ENCODE measurements at regions not wholly inside any gene's neighbourhood (a gene's known extent, or its start where the extent isn't known, plus 50 kb on each side); places are given as distances from the start of the nearest gene placed in this dataset.
A peak's percentile ranks its signal among the peaks of the same experiment; 100 is the strongest.

DNA sequence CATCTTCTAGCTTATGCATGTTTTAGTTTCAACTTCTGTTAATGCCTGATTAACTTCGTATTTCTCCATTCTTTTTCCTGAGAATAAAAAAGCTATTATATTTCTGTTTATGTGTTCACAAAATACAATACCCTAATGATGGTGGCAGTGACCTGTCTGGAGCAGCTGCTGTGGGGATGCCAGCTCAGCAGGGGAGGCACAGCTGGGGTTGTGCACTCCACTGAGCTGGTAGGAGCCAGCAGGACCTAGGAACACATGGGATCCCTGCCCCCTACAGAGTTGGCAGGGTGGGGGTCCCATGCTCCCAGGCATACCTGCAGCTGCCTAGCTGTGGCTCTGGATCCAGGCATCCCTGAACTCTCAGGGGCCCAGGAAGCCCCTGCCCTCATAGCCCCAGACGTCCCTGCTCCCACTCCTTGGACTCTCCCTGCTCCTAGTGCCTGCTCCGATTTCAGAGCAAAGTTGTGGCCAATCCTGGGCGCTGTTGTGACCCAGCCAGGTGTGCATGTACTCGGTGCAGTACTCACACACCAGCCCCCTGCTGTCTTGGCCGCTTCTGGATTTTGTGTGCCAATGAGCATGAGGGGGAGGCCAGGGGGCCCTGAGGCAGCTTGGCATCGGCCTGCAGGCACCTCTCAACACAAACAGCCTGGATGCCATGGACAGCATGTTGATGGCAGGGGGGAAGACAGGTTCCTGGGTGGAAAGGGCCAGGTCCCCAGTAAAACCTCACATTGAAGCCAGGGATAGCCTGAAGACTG, 546.0 kb downstream of the ZNF804A start:
- no peak for DNase-seq (ENCODE audit: low read depth in 1 of 2, low spot score in 2 of 2)
- Histone ChIP-seq H3K36me3 (ENCODE audit: control insufficient read depth in 2 of 4, insufficient read depth in 4 of 4, low read length in 3 of 4) (no peaks in the 10 kb centered on the region), H3K14ac (ENCODE audit: insufficient read length) (no peak overlapping the region), H4K20me1 (replicated peaks in 1 of 2; ENCODE audit: control insufficient read depth in 1 of 2, insufficient read depth in 2 of 2, low read length in 2 of 2) (no peaks in the 10 kb centered on the region), H3K23me2 (ENCODE audit: low read depth, low read length) (no peaks in the 10 kb centered on the region), H3K79me1 (ENCODE audit: low read depth, low read length) (no peaks in the 10 kb centered on the region), H3K4ac (replicated peaks; ENCODE audit: insufficient read length, low read depth, low read length) (no peak overlapping the region), H4K5ac (ENCODE audit: insufficient read length, low read depth, low read length) (no peak overlapping the region), H2BK5ac (ENCODE audit: low read depth, low read length) (no peak overlapping the region), H3K56ac (replicated peaks; ENCODE audit: insufficient read length, low read depth, low read length) (no peak overlapping the region), H2AK5ac (ENCODE audit: low read depth, low read length) (no peak overlapping the region), H3K4me1 (replicated peaks in 1 of 4; ENCODE audit: control insufficient read depth in 3 of 4, insufficient read depth in 4 of 4, low read length in 3 of 4) (no peaks in the 10 kb centered on the region), H2BK20ac (ENCODE audit: low read length) (no peak overlapping the region), H3K27me3 (replicated peaks in 1 of 4; ENCODE audit: control insufficient read depth in 3 of 4, extremely low read depth in 1 of 4, insufficient read depth in 3 of 4, low read length in 3 of 4) (no peaks in the 10 kb centered on the region), H2BK12ac (ENCODE audit: low read depth, low read length) (no peak overlapping the region), H3K9me3 (ENCODE audit: insufficient read depth in 2 of 2, low read depth in 1 of 2, low read length in 1 of 2) (no peaks in the 10 kb centered on the region), H4K91ac (replicated peaks; ENCODE audit: insufficient read length, low read length) (no peak overlapping the region), H2BK15ac (ENCODE audit: low read length) (no peak overlapping the region), H3K27ac (ENCODE audit: low read depth, low read length) (no peak overlapping the region), H3K79me2 (ENCODE audit: control insufficient read depth in 1 of 2, insufficient read depth in 2 of 2, low read length in 2 of 2) (no peaks in the 10 kb centered on the region), H4K8ac (ENCODE audit: extremely low read depth, insufficient read depth, low read length) (peak overlapping the region; percentile 80), H3K9ac (replicated peaks in 1 of 4; ENCODE audit: extremely low read depth in 1 of 4, low read depth in 3 of 4, low read length in 3 of 4) (no peak overlapping the region), H3K23ac (ENCODE audit: insufficient read length) (no peak overlapping the region), H3K4me2 (ENCODE audit: insufficient read depth in 1 of 2, low read depth in 2 of 2, low read length in 2 of 2) (no peak overlapping the region), H2BK120ac (replicated peaks; ENCODE audit: low read depth, low read length) (no peak overlapping the region), H2AFZ (ENCODE audit: low read length) (no peak overlapping the region), H3K4me3 (ENCODE audit: extremely low read depth in 1 of 4, insufficient read depth in 2 of 4, low read depth in 3 of 4, low read length in 4 of 4) (no peak overlapping the region), H3K18ac (ENCODE audit: extremely low read depth, low read length) (no peak overlapping the region)
- TF ChIP-seq, protein P1, sequence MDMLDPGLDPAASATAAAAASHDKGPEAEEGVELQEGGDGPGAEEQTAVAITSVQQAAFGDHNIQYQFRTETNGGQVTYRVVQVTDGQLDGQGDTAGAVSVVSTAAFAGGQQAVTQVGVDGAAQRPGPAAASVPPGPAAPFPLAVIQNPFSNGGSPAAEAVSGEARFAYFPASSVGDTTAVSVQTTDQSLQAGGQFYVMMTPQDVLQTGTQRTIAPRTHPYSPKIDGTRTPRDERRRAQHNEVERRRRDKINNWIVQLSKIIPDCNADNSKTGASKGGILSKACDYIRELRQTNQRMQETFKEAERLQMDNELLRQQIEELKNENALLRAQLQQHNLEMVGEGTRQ (IDR thresholded peaks at IDR 0.05; ENCODE audit: low read length): no peak
- TF ChIP-seq CREB1 (IDR thresholded peaks at IDR 0.05) (no peak), BCL11A (IDR thresholded peaks at IDR 0.05; ENCODE audit: low read depth in 2 of 2, low read length in 2 of 2) (no peak), CEBPB (IDR thresholded peaks at IDR 0.05; ENCODE audit: low read depth, low read length) (no peak), YY1 (IDR thresholded peaks at IDR 0.05; ENCODE audit: low read depth, low read length) (no peak), KDM5A (IDR thresholded peaks at IDR 0.05; ENCODE audit: low read length) (no peak), CBX8 (IDR thresholded peaks at IDR 0.05; ENCODE audit: borderline replicate concordance, low read depth, low read length) (no peak), FOSL1 (IDR thresholded peaks at IDR 0.05; ENCODE audit: insufficient read depth, low read depth, low read length) (no peak), CHD2 (IDR thresholded peaks at IDR 0.05; ENCODE audit: low read length) (no peak), CHD1 (IDR thresholded peaks at IDR 0.05; ENCODE audit: low read depth, low read length) (no peak), TEAD4 (IDR thresholded peaks at IDR 0.05; ENCODE audit: low read depth, low read length) (no peak)
- TF ChIP-seq, protein P2, sequence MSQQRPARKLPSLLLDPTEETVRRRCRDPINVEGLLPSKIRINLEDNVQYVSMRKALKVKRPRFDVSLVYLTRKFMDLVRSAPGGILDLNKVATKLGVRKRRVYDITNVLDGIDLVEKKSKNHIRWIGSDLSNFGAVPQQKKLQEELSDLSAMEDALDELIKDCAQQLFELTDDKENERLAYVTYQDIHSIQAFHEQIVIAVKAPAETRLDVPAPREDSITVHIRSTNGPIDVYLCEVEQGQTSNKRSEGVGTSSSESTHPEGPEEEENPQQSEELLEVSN (IDR thresholded peaks at IDR 0.05): no peak
- ChIA-PET POLR2A (ENCODE audit: partially characterized antibody) (no interaction called here), CTCF (ENCODE audit: partially characterized antibody) (interaction anchor here (0.6 kb wide), 1 partner anchor 281 kb away, joined by 5 read pairs; no protein-coding TSS in a partner anchor)
- WGBS, 2 experiments (ENCODE audit: extremely low coverage in 1 of 2, insufficient coverage in 1 of 2, insufficient read length in 1 of 2, insufficient replicate concordance in 2 of 2, low coverage in 1 of 2, low lambda C conversion rate in 2 of 2, missing lambda C conversion rate in 1 of 2): 87% methylated on average over 6 of the region's 7 CpGs; no CpG with 5 or more reads in 1 of the 2 experiments
- no peak for FAIRE-seq

All from H1 (cell line).